ENCODE measurements at regions not wholly inside any gene's neighbourhood (a gene's known extent, or its start where the extent isn't known, plus 50 kb on each side); places are given as distances from the start of the nearest gene placed in this dataset.
"Not testable (repeated sequence)": the region's sequence is repeated elsewhere in the genome, so short reads cannot be mapped to it uniquely, and the experiment has no call there.

- intact Hi-C loops (cut with DNase I), result no loop called here
- no peak for DNase-seq
- 80 to 88% (median 83%) methylated on average over 3 of the region's 3 CpGs for WGBS, 4 donors
Measured at GRCh38 chr4:117700111-117700892, 334.0 kb upstream of the NDST3 start.

GRCh38 chr4:117702353-117702752, 331.9 kb upstream of the NDST3 start:
- no peak for TF ChIP-seq POLR2A (IDR thresholded peaks at IDR 0.05)
- no peak for TF ChIP-seq CTCF (IDR thresholded peaks at IDR 0.05)
- intact Hi-C loops (cut with DNase I), result no loop called here
- ATAC-seq (no peak), DNase-seq (no peak)
- WGBS, 4 donors, result 63 to 75% (median 73%) methylated on average over 3 of the region's 3 CpGs
- no peaks in the 10 kb centered on the region for H3K4me1 ChIP-seq
- no peak overlapping the region for H3K4me3 ChIP-seq
- no peak overlapping the region for H3K27ac ChIP-seq
- peaks cover 0 to 18% (median 0%) of the 10 kb centered on the region in 12 donors for H3K9me3 ChIP-seq
- H3K36me3 ChIP-seq, result no peaks in the 10 kb centered on the region
- no peaks in the 10 kb centered on the region for H3K27me3 ChIP-seq

More at GRCh38 chr4:117700111-117700892, 334.0 kb upstream of the NDST3 start:
- no peak for TF ChIP-seq CTCF (IDR thresholded peaks at IDR 0.05)
- TF ChIP-seq POLR2A (IDR thresholded peaks at IDR 0.05), result no peak
- ATAC-seq, result no peak
- no peak overlapping the region for H3K27ac ChIP-seq
- no peak overlapping the region for H3K4me3 ChIP-seq
- H3K27me3 ChIP-seq, result no peaks in the 10 kb centered on the region
- no peaks in the 10 kb centered on the region for H3K36me3 ChIP-seq
- no peaks in the 10 kb centered on the region for H3K4me1 ChIP-seq
- H3K9me3 ChIP-seq, result no peaks in the 10 kb centered on the region

GRCh38 chr4:117704721-117705120, 329.6 kb upstream of the NDST3 start:
- Histone ChIP-seq H3K4me1 (no peaks in the 10 kb centered on the region), H3K4me3 (no peak overlapping the region), H3K9me3 (peaks cover 0 to 21% (median 0%) of the 10 kb centered on the region in 12 donors), H3K36me3 (no peaks in the 10 kb centered on the region), H3K27ac (no peak overlapping the region), H3K27me3 (no peaks in the 10 kb centered on the region)
- 48 to 66% (median 58%) methylated on average over 2 of the region's 2 CpGs for WGBS, 4 donors
- no peak for DNase-seq
- no peak for TF ChIP-seq POLR2A (IDR thresholded peaks at IDR 0.05)
- TF ChIP-seq CTCF (IDR thresholded peaks at IDR 0.05), result no peak
- ATAC-seq, result no peak
- intact Hi-C loops (cut with DNase I), result no loop called here

- Histone ChIP-seq H3K4me3 (no peak overlapping the region), H3K27ac (no peak overlapping the region), H3K36me3 (no peaks in the 10 kb centered on the region), H3K4me1 (no peaks in the 10 kb centered on the region), H3K27me3 (no peaks in the 10 kb centered on the region), H3K9me3 (peaks cover 0 to 15% (median 0%) of the 10 kb centered on the region in 12 donors)
- intact Hi-C loops (cut with DNase I), result no loop called here
- ATAC-seq (no peak), DNase-seq (no peak)
- TF ChIP-seq CTCF (IDR thresholded peaks at IDR 0.05) (no peak), POLR2A (IDR thresholded peaks at IDR 0.05) (no peak)
- 19 to 43% (median 31%) methylated on average over 1 of the region's 1 CpG for WGBS, 4 donors
Measured at GRCh38 chr4:117740736-117741135, 293.6 kb upstream of the NDST3 start.

GRCh38 chr4:117745379-117745778, 288.9 kb upstream of the NDST3 start:
- DNase-seq; intact Hi-C loops (cut with DNase I); H3K27me3 ChIP-seq; H3K27ac ChIP-seq; H3K4me1 ChIP-seq; H3K36me3 ChIP-seq; H3K9me3 ChIP-seq; ATAC-seq; H3K4me3 ChIP-seq: not testable (repeated sequence)
- WGBS, 4 donors, result 0 to 96% (median 45%) methylated on average over 1 of the region's 1 CpG
